ENCODE measurements at regions not wholly inside any gene's neighbourhood (a gene's known extent, or its start where the extent isn't known, plus 50 kb on each side); places are given as distances from the start of the nearest gene placed in this dataset.

DNA sequence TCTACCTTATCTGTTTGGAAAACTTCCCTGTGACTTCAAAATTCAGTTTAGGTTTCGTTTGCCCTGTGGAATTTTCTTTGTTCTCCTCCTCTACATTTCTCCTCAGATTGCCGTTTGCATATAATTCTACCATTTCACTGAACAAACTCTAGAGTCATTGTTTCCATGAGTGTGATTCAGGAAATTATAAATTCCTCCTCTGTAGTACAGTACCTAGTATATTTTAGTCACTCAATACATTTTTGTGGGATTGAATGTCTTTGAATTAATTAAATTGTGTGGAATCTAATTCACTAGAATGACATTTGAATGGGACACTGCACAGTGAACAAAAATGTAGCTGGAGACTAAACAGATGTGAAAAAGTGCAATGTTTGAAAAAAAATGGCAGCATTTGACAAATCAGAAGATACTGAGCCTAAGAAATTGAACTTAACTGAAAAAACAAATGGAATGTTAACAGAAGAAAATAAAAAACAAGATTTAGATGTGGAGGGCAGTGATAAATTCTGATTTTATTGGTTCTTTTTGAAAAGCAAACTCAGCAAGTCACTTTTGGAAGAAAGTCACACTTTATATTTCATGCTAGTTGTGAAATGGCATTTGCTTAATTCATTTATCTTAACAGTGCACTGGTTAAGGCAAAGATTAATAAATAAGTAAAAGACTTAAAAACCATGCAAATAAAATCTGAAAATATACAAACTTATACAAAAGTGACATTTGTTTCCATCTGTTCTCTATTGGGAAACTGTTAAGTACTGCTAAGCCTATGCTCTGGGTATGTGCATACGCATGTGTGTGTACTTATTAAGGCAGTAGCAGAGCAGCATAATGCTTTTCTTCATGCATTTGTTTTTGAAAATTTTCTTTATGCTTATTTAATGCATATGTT is 512.3 kb downstream of the FAT4 start:
- ATAC-seq = no peak
- no peak for DNase-seq
- intact Hi-C loops (cut with micrococcal nuclease) = no loop called here

GRCh38 chr4:125827696-125828052 is 512.9 kb downstream of the FAT4 start:
- intact Hi-C loops (cut with micrococcal nuclease) = no loop called here
- DNase-seq = no peak
- ATAC-seq = no peak

GRCh38 chr4:125828346-125828745 is 513.6 kb downstream of the FAT4 start:
- intact Hi-C loops (cut with micrococcal nuclease) = no loop called here
- no peak for ATAC-seq

DNA sequence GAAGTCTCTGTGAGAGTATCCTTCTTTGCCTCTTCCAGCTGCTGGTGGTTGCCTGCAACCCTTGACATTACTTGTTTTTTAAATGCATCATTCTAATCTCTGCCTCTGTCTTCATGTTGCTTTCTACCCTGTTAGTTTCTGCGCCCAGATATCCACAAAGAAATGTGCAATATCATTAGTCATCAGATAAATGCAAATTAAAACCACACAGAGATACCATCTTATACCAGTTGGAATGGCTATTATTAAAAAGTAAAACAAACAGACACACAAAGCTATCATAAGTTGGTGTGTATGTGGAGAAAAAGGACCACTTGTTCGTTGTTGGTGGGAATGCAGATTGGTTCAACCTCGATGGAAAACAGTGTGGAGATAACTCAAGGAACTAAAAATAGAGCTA is 517.4 kb downstream of the FAT4 start:
- intact Hi-C loops (cut with micrococcal nuclease) = no loop called here
- no peak for ATAC-seq
- DNase-seq = no peak

More at GRCh38 chr4:125828346-125828745, 513.6 kb downstream of the FAT4 start:
- DNase-seq = no peak

GRCh38 chr4:125836597-125837195 is 521.9 kb downstream of the FAT4 start:
- no peak for ATAC-seq
- intact Hi-C loops (cut with micrococcal nuclease) = no loop called here

GRCh38 chr4:125837493-125838201 is 522.9 kb downstream of the FAT4 start:
- intact Hi-C loops (cut with micrococcal nuclease) = no loop called here
- ATAC-seq = no peak
- DNase-seq = no peak

More at GRCh38 chr4:125836597-125837195, 521.9 kb downstream of the FAT4 start:
- DNase-seq = no peak

DNA sequence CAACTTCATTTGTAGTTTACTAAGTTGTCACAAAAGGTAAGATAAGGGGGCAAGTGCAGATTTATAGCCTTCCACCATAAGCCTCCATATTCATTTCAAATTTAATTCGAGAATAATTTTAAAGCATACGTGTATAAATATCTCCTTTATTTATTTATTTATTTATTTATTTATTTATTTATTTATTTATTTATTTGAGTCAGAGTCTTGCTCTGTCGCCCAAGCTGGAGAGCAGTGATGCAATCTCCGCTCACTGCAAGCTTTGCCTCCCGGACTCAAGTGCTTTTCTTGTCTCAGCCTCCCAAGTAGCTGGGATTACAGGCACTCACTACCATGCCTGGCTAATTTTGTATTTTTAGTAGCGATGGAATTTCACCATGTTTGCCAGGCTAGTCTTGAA is 523.4 kb downstream of the FAT4 start:
- intact Hi-C loops (cut with micrococcal nuclease) = no loop called here

DNA sequence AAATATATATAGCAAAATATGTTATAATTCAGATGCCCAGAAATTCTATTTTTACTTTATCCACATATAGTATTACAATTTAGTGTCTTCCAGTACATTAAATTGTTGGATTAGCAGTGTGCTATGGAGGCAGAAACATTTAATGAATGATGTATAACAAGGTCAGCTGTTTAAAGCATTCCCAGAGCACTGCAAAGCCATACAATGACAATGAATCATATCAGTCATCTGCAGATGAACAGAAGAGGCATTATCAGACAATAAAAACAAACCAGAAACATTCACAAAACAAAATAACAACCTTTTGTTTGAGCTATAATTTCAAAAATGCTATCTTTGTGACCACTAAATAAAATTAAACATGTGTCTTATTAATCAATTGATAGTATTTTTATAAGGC is 524.2 kb downstream of the FAT4 start:
- ATAC-seq (no peak), DNase-seq (no peak)
- intact Hi-C loops (cut with micrococcal nuclease) = no loop called here

More for the DNA sequence above, 523.4 kb downstream of the FAT4 start:
- ATAC-seq (no peak), DNase-seq (no peak)

DNA sequence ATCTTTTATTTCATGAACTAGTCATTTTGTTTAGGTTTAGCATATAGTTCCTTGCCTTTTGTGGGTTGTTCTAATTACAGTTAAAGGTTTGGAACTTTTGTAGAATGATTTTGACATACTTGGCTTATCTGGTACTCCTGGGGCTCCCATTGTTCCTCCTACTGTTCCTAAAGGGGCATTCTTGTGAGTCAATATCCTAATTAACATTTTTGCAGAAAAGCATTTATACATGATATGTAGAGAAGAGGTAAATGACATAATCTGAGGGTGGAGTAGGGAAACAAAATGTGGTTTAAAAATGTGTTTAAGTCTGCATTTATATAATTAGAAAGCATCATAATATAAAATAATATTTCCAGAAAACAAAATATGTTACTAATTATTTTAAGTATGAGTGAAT is 529.2 kb downstream of the FAT4 start:
- ATAC-seq = no peak
- intact Hi-C loops (cut with micrococcal nuclease) = no loop called here
- DNase-seq = no peak

- DNase-seq (no peak), ATAC-seq (no peak)
- intact Hi-C loops (cut with micrococcal nuclease) = no loop called here
Observed at GRCh38 chr4:125847518-125847917, 532.8 kb downstream of the FAT4 start.

DNA sequence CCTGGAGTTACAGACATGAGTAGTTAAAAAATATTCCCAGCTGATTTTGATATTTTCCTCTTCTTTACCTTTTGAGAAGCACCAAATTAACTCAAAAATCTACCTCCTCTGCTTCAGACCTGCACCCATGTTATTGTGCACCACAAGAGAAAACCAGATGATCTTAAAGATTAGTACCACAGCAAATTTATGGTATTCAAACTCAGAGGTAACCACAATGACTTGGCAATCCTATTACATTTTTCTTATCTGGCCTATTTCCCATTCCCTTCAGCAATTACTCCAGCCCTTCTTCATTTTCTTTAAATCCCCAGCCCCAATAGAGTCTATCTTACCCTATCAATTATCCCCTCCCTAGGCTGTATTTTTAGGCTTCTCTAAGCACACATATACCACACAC is 535.1 kb downstream of the FAT4 start:
- ATAC-seq (no peak), DNase-seq (no peak)
- intact Hi-C loops (cut with micrococcal nuclease) = no loop called here

- intact Hi-C loops (cut with micrococcal nuclease) = no loop called here
- DNase-seq (no peak), ATAC-seq (no peak)
Observed at GRCh38 chr4:125891597-125892258, 577.0 kb downstream of the FAT4 start.

DNA sequence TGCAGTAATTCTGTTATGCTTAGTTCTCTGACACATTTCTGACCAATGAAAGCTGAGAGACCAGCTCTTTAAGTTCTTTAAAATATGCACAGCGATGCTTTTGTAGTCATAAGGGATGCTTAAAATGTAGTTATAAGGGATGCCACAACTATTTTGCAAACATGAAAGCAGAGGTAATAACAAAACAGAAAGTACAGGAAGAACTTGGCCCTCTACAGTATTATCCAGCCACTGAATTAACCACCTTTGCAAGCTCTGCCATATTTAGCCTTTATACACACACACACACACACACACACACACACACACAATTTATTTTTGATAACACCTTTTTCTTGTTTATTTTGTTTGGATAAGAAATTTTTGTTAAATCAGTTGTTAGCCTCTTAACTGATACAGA is 590.0 kb downstream of the FAT4 start:
- ATAC-seq (no peak), DNase-seq (no peak)
- intact Hi-C loops (cut with micrococcal nuclease) = no loop called here

DNA sequence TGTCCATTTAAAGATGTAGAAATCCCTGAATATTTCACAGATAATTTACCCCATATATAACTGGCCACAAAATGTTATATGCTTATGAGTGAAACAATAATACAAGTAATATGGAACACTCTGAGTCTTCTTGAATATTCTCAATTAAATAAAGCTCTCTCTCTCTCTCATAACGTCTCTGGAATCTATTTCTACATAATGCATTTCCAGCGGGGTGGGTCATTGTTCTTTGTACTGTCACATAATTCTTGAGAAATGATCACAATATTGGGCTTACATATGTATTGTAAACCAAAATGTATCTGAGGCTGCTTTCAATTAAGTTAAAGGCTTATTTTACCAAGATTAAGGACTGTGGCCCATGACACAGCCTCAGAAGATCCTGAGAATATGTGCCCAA is 596.3 kb downstream of the FAT4 start:
- intact Hi-C loops (cut with micrococcal nuclease) = no loop called here
- ATAC-seq (no peak), DNase-seq (no peak)

DNA sequence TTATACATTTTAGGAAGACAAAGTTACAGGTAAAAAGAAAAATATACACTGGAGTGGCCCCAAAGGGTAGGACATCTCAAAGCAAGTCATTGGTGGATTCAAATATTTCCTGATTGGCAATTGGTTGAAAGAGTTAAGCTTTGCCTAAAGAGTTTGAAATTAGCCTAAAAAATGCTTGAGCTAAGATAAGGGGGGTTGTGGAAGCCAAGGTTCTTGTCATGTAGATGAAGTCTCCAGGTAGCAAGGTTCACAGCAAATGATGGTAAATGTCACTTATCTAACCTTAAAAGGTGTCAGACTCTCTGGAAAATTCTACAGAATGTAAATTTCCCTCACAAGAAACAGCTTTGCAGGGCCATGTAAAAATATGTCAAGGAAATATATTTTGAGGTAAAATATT is 596.7 kb downstream of the FAT4 start:
- DNase-seq (no peak), ATAC-seq (no peak)
- intact Hi-C loops (cut with micrococcal nuclease) = no loop called here

- intact Hi-C loops (cut with micrococcal nuclease) = no loop called here
- no peak for ATAC-seq
- no peak for DNase-seq
Observed at GRCh38 chr4:125917559-125917958, 602.8 kb downstream of the FAT4 start.

DNA sequence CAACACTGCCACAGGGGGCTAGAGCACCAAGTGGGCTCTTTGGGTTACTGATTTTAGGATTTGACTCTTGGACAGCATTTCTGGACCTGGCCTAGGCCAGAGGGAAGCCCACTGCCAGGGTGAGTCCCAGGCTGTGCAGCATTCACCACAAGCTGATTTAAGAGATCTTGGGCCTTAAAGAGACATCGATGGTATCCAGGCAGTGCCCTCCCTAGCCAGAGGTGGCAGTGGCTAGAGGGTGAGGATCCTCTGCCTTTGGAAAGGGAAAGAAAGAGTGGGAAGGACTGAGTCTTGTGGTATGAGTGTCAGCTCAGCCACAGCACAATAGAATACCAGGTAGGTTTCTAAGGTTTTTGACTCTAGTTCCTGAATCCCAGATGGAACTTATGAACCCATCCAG is 613.9 kb downstream of the FAT4 start:
- intact Hi-C loops (cut with micrococcal nuclease) = no loop called here
- DNase-seq (no peak), ATAC-seq (no peak)

GRCh38 chr4:125938541-125938940 is 623.8 kb downstream of the FAT4 start:
- intact Hi-C loops (cut with micrococcal nuclease) = no loop called here

GRCh38 chr4:125940426-125940825 is 625.7 kb downstream of the FAT4 start:
- intact Hi-C loops (cut with micrococcal nuclease) = no loop called here
- ATAC-seq (no peak), DNase-seq (no peak)

More at GRCh38 chr4:125938541-125938940, 623.8 kb downstream of the FAT4 start:
- DNase-seq (no peak), ATAC-seq (no peak)

DNA sequence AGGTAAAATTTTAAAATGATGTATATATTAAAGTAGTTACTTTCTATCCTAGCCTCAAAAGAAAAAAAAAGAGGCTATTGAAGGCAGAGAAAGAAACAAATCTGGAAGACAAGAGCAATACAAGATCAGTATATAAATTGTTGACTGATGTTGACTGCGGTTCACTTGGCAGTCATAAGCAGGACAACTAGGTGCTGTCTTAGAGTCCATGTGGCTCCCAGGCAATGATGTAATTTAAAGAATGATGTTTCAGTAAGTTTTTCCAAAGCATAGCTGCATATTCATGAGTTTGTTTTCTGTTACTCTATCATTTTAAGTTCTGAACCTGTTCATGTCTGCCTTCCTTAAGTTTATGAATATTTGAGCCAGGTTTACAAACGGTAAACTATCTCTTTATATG is 630.2 kb downstream of the FAT4 start:
- DNase-seq (no peak), ATAC-seq (no peak)
- intact Hi-C loops (cut with micrococcal nuclease) = no loop called here
